HepG2 (cell line): ENCODE measurements at regions not wholly inside any gene's neighbourhood (a gene's known extent, or its start where the extent isn't known, plus 50 kb on each side); places are given as distances from the start of the nearest gene placed in this dataset.
A peak's percentile ranks its signal among the peaks of the same experiment; 100 is the strongest.

Experiments
- ARNTL ChIP-seq: sonication (generic); formaldehyde crosslinking; IDR thresholded peaks from 2 replicates; pipeline ENCODE4 v1.4.0; 2020; ENCODE audit warnings: mild to moderate bottlenecking, missing genetic modification reagents
- BRCA1 ChIP-seq: sonication (generic); formaldehyde crosslinking; IDR thresholded peaks from 2 replicates; pipeline ENCODE4 v1.4.0; 2020; ENCODE audit warnings: missing genetic modification reagents
- CHCHD3 ChIP-seq: sonication (generic); formaldehyde crosslinking; IDR thresholded peaks from 2 replicates; pipeline ENCODE4 v1.8.0; 2022; ENCODE audit warnings: mild to moderate bottlenecking, missing genetic modification reagents, moderate library complexity
- FLYWCH1 ChIP-seq: sonication (generic); formaldehyde crosslinking; IDR thresholded peaks from 2 replicates; pipeline ENCODE4 v1.8.1; 2023; ENCODE audit warnings: mild to moderate bottlenecking, missing genetic modification reagents
- HMG20B ChIP-seq: conservative IDR thresholded peaks from 2 replicates; pipeline ENCODE4 v1.6.1; 2016; ENCODE audit warnings: missing genetic modification reagents, missing compliant biosample characterization
- HOXA3 ChIP-seq: sonication (generic); formaldehyde crosslinking; IDR thresholded peaks from 2 replicates; pipeline ENCODE4 v1.5.0; 2020; ENCODE audit warnings: missing genetic modification reagents
- ZFAT ChIP-seq: sonication (generic); formaldehyde crosslinking; conservative IDR thresholded peaks from 2 replicates; pipeline ENCODE4 v1.8.1; 2023; ENCODE audit warnings: missing genetic modification reagents, inconsistent platforms
- ZNF234 ChIP-seq: sonication (generic); formaldehyde crosslinking; conservative IDR thresholded peaks from 2 replicates; pipeline ENCODE4 v1.5.1; 2020; ENCODE audit warnings: mild to moderate bottlenecking, missing genetic modification reagents
- ZNF772 ChIP-seq: sonication (generic); formaldehyde crosslinking; IDR thresholded peaks from 2 replicates; pipeline ENCODE4 v1.5.0; 2020; ENCODE audit warnings: mild to moderate bottlenecking, missing genetic modification reagents
- ZNF788 ChIP-seq: sonication (generic); formaldehyde crosslinking; IDR thresholded peaks from 2 replicates; pipeline ENCODE4 v1.5.0; 2020; ENCODE audit warnings: mild to moderate bottlenecking, missing genetic modification reagents, borderline replicate concordance
- ZNF790 ChIP-seq: sonication (generic); formaldehyde crosslinking; IDR thresholded peaks from 2 replicates; pipeline ENCODE4 v1.8.0; 2022; ENCODE audit warnings: missing genetic modification reagents, mild to moderate bottlenecking, borderline replicate concordance
- ZSCAN21 ChIP-seq: sonication (generic); formaldehyde crosslinking; IDR thresholded peaks from 2 replicates; pipeline ENCODE4 v1.8.0; 2022; ENCODE audit warnings: mild to moderate bottlenecking, missing genetic modification reagents, moderate library complexity, borderline replicate concordance
- TF ChIP-seq, protein P1 (sequence below): sonication (generic); formaldehyde crosslinking; IDR thresholded peaks from 2 replicates; pipeline ENCODE4 v1.4.0; 2020; ENCODE audit warnings: missing genetic modification reagents
- TF ChIP-seq, protein P2 (sequence below), 2 experiments: sonication (generic) in 1 of 2; formaldehyde crosslinking in 1 of 2; IDR thresholded peaks; 2 replicates each; pipeline versions ENCODE4 v1.4.0 to v1.6.1; 2018 to 2020; ENCODE audit warnings: missing genetic modification reagents in 2 of 2, borderline replicate concordance in 1 of 2, low read depth in 1 of 2, mild to moderate bottlenecking in 1 of 2, missing biosample characterization in 1 of 2
- TF ChIP-seq, protein P3 (sequence below): sonication (generic); formaldehyde crosslinking; IDR thresholded peaks from 2 replicates; pipeline ENCODE4 v1.8.1; 2023; ENCODE audit warnings: mild to moderate bottlenecking, missing genetic modification reagents
- TF ChIP-seq, protein P4 (sequence below): sonication (generic); formaldehyde crosslinking; conservative IDR thresholded peaks from 2 replicates; pipeline ENCODE4 v1.4.0; 2020; ENCODE audit warnings: missing genetic modification reagents
- TF ChIP-seq, protein P5 (sequence below): sonication (generic); formaldehyde crosslinking; IDR thresholded peaks from 2 replicates; pipeline ENCODE4 v1.4.0; 2020; ENCODE audit warnings: missing genetic modification reagents, mild to moderate bottlenecking, borderline replicate concordance
- TF ChIP-seq, protein P6 (sequence below): IDR thresholded peaks from 2 replicates; pipeline ENCODE4 v1.6.1; 2016; ENCODE audit warnings: missing genetic modification reagents, missing compliant biosample characterization
- TF ChIP-seq, protein P7 (sequence below), 2 experiments: fragments of 450-650 bp in 1 of 2; sonication (generic) in 1 of 2; formaldehyde crosslinking; IDR thresholded peaks; 2 replicates each; pipeline versions ENCODE4 v1.5.0 to v1.8.0; 2020 to 2022; ENCODE audit warnings: mild to moderate bottlenecking in 1 of 2, missing genetic modification reagents in 1 of 2
- TF ChIP-seq, protein P8 (sequence below): sonication (generic); formaldehyde crosslinking; IDR thresholded peaks from 2 replicates; pipeline ENCODE4 v1.4.0; 2020; ENCODE audit warnings: missing genetic modification reagents, borderline replicate concordance

DNA sequence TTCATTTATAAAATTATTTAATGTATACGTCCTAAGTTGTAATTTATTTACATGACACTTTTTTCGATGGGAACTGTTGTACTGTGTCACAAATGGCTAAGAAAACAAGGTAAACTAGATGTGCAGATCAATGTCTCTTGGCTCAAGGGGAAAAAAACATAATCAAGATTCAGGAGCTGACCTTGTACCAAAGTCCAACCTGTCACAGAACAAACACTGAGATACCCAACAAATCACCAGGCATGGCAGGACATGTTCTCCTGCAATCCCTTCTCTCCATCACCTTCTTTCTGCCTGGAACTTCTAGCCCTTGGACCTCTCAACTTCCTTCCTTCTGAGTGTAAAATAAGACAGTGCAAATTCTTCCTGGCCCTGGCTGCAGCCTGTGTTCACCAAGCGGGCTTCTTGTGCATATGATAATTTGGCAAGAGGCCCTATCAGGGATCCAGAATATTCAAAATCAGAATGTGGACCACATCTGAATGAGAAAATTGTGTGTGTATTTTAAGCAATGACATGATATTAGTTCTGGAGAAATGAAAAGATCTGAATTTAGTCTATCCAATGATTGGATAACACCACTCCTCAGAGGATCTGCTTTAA lies 445.9 kb downstream of the ZNF536 start (continued):
- TF ChIP-seq, protein P1, sequence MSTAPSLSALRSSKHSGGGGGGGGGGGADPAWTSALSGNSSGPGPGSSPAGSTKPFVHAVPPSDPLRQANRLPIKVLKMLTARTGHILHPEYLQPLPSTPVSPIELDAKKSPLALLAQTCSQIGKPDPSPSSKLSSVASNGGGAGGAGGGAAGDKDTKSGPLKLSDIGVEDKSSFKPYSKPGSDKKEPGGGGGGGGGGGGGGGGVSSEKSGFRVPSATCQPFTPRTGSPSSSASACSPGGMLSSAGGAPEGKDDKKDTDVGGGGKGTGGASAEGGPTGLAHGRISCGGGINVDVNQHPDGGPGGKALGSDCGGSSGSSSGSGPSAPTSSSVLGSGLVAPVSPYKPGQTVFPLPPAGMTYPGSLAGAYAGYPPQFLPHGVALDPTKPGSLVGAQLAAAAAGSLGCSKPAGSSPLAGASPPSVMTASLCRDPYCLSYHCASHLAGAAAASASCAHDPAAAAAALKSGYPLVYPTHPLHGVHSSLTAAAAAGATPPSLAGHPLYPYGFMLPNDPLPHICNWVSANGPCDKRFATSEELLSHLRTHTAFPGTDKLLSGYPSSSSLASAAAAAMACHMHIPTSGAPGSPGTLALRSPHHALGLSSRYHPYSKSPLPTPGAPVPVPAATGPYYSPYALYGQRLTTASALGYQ (CRISPR knock-in tag) = peak; percentile 56; the same call in 1 of the 2 replicates
- TF ChIP-seq ZNF234 = no peak
- TF ChIP-seq, protein P2, sequence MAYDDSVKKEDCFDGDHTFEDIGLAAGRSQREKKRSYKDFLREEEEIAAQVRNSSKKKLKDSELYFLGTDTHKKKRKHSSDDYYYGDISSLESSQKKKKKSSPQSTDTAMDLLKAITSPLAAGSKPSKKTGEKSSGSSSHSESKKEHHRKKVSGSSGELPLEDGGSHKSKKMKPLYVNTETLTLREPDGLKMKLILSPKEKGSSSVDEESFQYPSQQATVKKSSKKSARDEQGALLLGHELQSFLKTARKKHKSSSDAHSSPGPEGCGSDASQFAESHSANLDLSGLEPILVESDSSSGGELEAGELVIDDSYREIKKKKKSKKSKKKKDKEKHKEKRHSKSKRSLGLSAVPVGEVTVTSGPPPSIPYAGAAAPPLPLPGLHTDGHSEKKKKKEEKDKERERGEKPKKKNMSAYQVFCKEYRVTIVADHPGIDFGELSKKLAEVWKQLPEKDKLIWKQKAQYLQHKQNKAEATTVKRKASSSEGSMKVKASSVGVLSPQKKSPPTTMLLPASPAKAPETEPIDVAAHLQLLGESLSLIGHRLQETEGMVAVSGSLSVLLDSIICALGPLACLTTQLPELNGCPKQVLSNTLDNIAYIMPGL (CRISPR knock-in tag; IDR thresholded peaks at IDR 0.05; ENCODE audit: borderline replicate concordance in 1 of 2, low read depth in 1 of 2) = no peak
- no peak for TF ChIP-seq ZNF790 (CRISPR knock-in tag)
- no peak for TF ChIP-seq FLYWCH1 (CRISPR knock-in tag)
- no peak for TF ChIP-seq CHCHD3
- no peak for TF ChIP-seq ZNF788 (CRISPR knock-in tag)
- TF ChIP-seq, protein P3, sequence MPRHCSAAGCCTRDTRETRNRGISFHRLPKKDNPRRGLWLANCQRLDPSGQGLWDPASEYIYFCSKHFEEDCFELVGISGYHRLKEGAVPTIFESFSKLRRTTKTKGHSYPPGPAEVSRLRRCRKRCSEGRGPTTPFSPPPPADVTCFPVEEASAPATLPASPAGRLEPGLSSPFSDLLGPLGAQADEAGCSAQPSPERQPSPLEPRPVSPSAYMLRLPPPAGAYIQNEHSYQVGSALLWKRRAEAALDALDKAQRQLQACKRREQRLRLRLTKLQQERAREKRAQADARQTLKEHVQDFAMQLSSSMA (CRISPR knock-in tag) = no peak
- no peak for TF ChIP-seq ZNF772 (CRISPR knock-in tag)
- TF ChIP-seq HOXA3 = peak; percentile 37; the same call in 1 of the 2 replicates
- TF ChIP-seq, protein P4, sequence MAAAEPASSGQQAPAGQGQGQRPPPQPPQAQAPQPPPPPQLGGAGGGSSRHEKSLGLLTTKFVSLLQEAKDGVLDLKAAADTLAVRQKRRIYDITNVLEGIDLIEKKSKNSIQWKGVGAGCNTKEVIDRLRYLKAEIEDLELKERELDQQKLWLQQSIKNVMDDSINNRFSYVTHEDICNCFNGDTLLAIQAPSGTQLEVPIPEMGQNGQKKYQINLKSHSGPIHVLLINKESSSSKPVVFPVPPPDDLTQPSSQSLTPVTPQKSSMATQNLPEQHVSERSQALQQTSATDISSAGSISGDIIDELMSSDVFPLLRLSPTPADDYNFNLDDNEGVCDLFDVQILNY = no peak
- TF ChIP-seq, protein P5, sequence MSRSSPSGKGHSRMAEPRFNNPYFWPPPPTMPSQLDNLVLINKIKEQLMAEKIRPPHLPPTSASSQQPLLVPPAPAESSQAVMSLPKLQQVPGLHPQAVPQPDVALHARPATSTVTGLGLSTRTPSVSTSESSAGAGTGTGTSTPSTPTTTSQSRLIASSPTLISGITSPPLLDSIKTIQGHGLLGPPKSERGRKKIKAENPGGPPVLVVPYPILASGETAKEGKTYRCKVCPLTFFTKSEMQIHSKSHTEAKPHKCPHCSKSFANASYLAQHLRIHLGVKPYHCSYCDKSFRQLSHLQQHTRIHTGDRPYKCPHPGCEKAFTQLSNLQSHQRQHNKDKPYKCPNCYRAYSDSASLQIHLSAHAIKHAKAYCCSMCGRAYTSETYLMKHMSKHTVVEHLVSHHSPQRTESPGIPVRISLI (CRISPR knock-in tag) = peak; percentile 74
- TF ChIP-seq, protein P6, sequence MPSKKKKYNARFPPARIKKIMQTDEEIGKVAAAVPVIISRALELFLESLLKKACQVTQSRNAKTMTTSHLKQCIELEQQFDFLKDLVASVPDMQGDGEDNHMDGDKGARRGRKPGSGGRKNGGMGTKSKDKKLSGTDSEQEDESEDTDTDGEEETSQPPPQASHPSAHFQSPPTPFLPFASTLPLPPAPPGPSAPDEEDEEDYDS (CRISPR knock-in tag) = no peak
- TF ChIP-seq HMG20B (CRISPR knock-in tag) = no peak
- TF ChIP-seq, protein P7, sequence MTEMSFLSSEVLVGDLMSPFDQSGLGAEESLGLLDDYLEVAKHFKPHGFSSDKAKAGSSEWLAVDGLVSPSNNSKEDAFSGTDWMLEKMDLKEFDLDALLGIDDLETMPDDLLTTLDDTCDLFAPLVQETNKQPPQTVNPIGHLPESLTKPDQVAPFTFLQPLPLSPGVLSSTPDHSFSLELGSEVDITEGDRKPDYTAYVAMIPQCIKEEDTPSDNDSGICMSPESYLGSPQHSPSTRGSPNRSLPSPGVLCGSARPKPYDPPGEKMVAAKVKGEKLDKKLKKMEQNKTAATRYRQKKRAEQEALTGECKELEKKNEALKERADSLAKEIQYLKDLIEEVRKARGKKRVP (CRISPR knock-in tag; IDR thresholded peaks at IDR 0.05) = no peak
- no peak for TF ChIP-seq ZSCAN21 (CRISPR knock-in tag)
- TF ChIP-seq ZFAT (CRISPR knock-in tag) = no peak
- 0 out of 2 replicates have a peak, but pooled peaks have one; percentile 50 for TF ChIP-seq BRCA1 (CRISPR knock-in tag)
- 0 out of 2 replicates have a peak, but pooled peaks have one; percentile 20 for TF ChIP-seq ARNTL (CRISPR knock-in tag)
- TF ChIP-seq, protein P8, sequence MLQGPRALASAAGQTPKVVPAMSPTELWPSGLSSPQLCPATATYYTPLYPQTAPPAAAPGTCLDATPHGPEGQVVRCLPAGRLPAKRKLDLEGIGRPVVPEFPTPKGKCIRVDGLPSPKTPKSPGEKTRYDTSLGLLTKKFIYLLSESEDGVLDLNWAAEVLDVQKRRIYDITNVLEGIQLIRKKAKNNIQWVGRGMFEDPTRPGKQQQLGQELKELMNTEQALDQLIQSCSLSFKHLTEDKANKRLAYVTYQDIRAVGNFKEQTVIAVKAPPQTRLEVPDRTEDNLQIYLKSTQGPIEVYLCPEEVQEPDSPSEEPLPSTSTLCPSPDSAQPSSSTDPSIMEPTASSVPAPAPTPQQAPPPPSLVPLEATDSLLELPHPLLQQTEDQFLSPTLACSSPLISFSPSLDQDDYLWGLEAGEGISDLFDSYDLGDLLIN (CRISPR knock-in tag) = no peak
